Stimulated activated CD8-positive, alpha-beta memory T cell treated with anti-CD3 and anti-CD28 coated beads, Interleukin-7, amount 100 ng/mL, for 48 hours (primary cell): ENCODE measurements at regions not wholly inside any gene's neighbourhood (a gene's known extent, or its start where the extent isn't known, plus 50 kb on each side); places are given as distances from the start of the nearest gene placed in this dataset.
"Not testable (repeated sequence)": the region's sequence is repeated elsewhere in the genome, so short reads cannot be mapped to it uniquely, and the experiment has no call there.

Source experiments
- DNase-seq, 2 donors: peaks; one replicate each; pipeline ENCODE4 v3.0.0-alpha.2; 2020; ENCODE audit warnings: low read depth in 1 of 2; ENCODE audit errors: extremely low read depth in 1 of 2

- no peak for DNase-seq
Observed at GRCh38 chr12:127496255-127496654, 770.7 kb upstream of the TMEM132C start.

GRCh38 chr12:127500512-127501035 is 766.4 kb upstream of the TMEM132C start:
- no peak for DNase-seq

- no peak for DNase-seq
Observed at GRCh38 chr12:127501916-127502315, 765.1 kb upstream of the TMEM132C start.

GRCh38 chr12:127503246-127503645 is 763.7 kb upstream of the TMEM132C start:
- no peak for DNase-seq

GRCh38 chr12:127503996-127504395 is 763.0 kb upstream of the TMEM132C start:
- not testable (repeated sequence) for DNase-seq

- no peak for DNase-seq
Observed at GRCh38 chr12:127504874-127505273, 762.1 kb upstream of the TMEM132C start.

GRCh38 chr12:127507341-127507740 is 759.6 kb upstream of the TMEM132C start:
- DNase-seq = no peak

GRCh38 chr12:127509066-127509778 is 757.7 kb upstream of the TMEM132C start:
- DNase-seq = no peak

GRCh38 chr12:127515941-127516340 is 751.0 kb upstream of the TMEM132C start:
- no peak for DNase-seq

GRCh38 chr12:127516467-127516866 is 750.5 kb upstream of the TMEM132C start:
- DNase-seq = no peak

- DNase-seq = no peak
Observed at GRCh38 chr12:127519779-127520178, 747.2 kb upstream of the TMEM132C start.

GRCh38 chr12:127526925-127527324 is 740.0 kb upstream of the TMEM132C start:
- DNase-seq = no peak

- no peak for DNase-seq
Observed at GRCh38 chr12:127528551-127528950, 738.4 kb upstream of the TMEM132C start.

GRCh38 chr12:127531542-127531941 is 735.4 kb upstream of the TMEM132C start:
- DNase-seq = no peak

GRCh38 chr12:127533353-127533752 is 733.6 kb upstream of the TMEM132C start:
- DNase-seq = no peak

GRCh38 chr12:127536833-127537428 is 730.0 kb upstream of the TMEM132C start:
- DNase-seq = no peak

GRCh38 chr12:127538316-127538715 is 728.7 kb upstream of the TMEM132C start:
- no peak for DNase-seq

GRCh38 chr12:127539226-127539858 is 727.6 kb upstream of the TMEM132C start:
- DNase-seq = no peak

GRCh38 chr12:127542391-127542790 is 724.6 kb upstream of the TMEM132C start:
- no peak for DNase-seq

GRCh38 chr12:127542931-127543330 is 724.0 kb upstream of the TMEM132C start:
- DNase-seq = no peak

GRCh38 chr12:127546721-127547505 is 720.1 kb upstream of the TMEM132C start:
- no peak for DNase-seq
